HG02642 (cell line): ENCODE measurements at regions not wholly inside any gene's neighbourhood (a gene's known extent, or its start where the extent isn't known, plus 50 kb on each side); places are given as distances from the start of the nearest gene placed in this dataset.

ENCODE experiments used
- ATAC-seq: cut with Tn5 transposase; IDR thresholded peaks from one replicate; pipeline ENCODE4 v1.9.1; 2021; ENCODE audit warnings: mild to moderate bottlenecking; ENCODE audit not compliant: unreplicated experiment, poor library complexity

- ATAC-seq, result no peak
Measured at GRCh38 chr1:168782559-168783116, 53.6 kb upstream of the DPT start.

- ATAC-seq, result no peak
Measured at GRCh38 chr1:168783458-168784210, 54.6 kb upstream of the DPT start.

GRCh38 chr1:168786476-168787330 lies 57.7 kb upstream of the DPT start:
- ATAC-seq, result no peak

GRCh38 chr1:168788258-168788657 lies 59.3 kb upstream of the DPT start:
- no peak for ATAC-seq

- no peak for ATAC-seq
Measured at GRCh38 chr1:168789501-168789900, 60.5 kb upstream of the DPT start.

- ATAC-seq, result no peak
Measured at GRCh38 chr1:168792142-168792541, 63.1 kb upstream of the DPT start.

GRCh38 chr1:168792592-168793125 lies 63.7 kb upstream of the DPT start:
- no peak for ATAC-seq

GRCh38 chr1:168794057-168794456 lies 65.1 kb upstream of the DPT start:
- no peak for ATAC-seq

- ATAC-seq, result no peak
Measured at GRCh38 chr1:168795681-168796080, 66.7 kb upstream of the DPT start.

- ATAC-seq, result no peak
Measured at GRCh38 chr1:168799927-168800605, 71.1 kb upstream of the DPT start.

GRCh38 chr1:168801032-168801745 lies 72.2 kb upstream of the DPT start:
- ATAC-seq, result no peak

- ATAC-seq, result no peak
Measured at GRCh38 chr1:168803806-168804510, 75.0 kb upstream of the DPT start.

- no peak for ATAC-seq
Measured at GRCh38 chr1:168806952-168807351, 77.9 kb upstream of the DPT start.

- no peak for ATAC-seq
Measured at GRCh38 chr1:168811176-168811575, 82.2 kb upstream of the DPT start.

- no peak for ATAC-seq
Measured at GRCh38 chr1:168819668-168820067, 90.7 kb upstream of the DPT start.

GRCh38 chr1:168821434-168821833 lies 92.4 kb upstream of the DPT start:
- no peak for ATAC-seq

GRCh38 chr1:168822911-168823310 lies 93.9 kb upstream of the DPT start:
- no peak for ATAC-seq

GRCh38 chr1:168823988-168824387 lies 95.0 kb upstream of the DPT start:
- no peak for ATAC-seq

GRCh38 chr1:168824418-168825065 lies 95.5 kb upstream of the DPT start:
- ATAC-seq, result no peak
